OCI-LY3 (cell line): ENCODE measurements at regions not wholly inside any gene's neighbourhood (a gene's known extent, or its start where the extent isn't known, plus 50 kb on each side); places are given as distances from the start of the nearest gene placed in this dataset.

Experiments
- EZH2phosphoT487 ChIP-seq: fragments of 200-600 bp; shearing (Covaris generic); IDR thresholded peaks from 2 replicates; pipeline ENCODE4 v1.6.1; 2018; ENCODE audit warnings: antibody characterized with exemption, mixed run types, low read depth
- TF ChIP-seq, protein P1 (sequence below): fragments of 200-600, 300-600 bp; sonication (generic); IDR thresholded peaks from 2 replicates; pipeline ENCODE4 v1.5.1; 2014; ENCODE audit warnings: antibody characterized with exemption, low read length, low read depth

DNA sequence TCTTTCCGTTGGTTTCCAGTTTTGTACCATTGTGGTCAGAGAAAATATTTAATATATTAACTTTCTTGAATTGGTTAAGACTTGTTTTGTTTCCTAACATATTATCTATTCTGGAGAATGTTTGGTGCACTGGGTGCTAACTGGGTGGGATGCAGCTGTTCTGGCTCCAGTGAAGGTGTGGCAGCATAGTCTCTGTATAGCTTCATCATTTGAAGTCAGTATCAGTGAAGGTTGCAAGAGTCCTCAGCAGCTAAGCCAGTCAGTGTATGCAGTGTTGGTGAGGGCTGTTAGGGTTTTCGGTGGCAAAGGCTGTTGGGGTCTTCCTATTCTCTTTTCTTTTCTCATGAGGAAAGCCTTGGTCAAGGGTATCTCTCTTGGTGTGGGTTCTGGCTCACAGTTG, 698.7 kb upstream of the ADGRL4 start:
- TF ChIP-seq EZH2phosphoT487 = no peak
- TF ChIP-seq, protein P1, sequence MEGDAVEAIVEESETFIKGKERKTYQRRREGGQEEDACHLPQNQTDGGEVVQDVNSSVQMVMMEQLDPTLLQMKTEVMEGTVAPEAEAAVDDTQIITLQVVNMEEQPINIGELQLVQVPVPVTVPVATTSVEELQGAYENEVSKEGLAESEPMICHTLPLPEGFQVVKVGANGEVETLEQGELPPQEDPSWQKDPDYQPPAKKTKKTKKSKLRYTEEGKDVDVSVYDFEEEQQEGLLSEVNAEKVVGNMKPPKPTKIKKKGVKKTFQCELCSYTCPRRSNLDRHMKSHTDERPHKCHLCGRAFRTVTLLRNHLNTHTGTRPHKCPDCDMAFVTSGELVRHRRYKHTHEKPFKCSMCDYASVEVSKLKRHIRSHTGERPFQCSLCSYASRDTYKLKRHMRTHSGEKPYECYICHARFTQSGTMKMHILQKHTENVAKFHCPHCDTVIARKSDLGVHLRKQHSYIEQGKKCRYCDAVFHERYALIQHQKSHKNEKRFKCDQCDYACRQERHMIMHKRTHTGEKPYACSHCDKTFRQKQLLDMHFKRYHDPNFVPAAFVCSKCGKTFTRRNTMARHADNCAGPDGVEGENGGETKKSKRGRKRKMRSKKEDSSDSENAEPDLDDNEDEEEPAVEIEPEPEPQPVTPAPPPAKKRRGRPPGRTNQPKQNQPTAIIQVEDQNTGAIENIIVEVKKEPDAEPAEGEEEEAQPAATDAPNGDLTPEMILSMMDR = no peak
